ENCODE measurements at regions not wholly inside any gene's neighbourhood (a gene's known extent, or its start where the extent isn't known, plus 50 kb on each side); places are given as distances from the start of the nearest gene placed in this dataset.
A peak's percentile ranks its signal among the peaks of the same experiment; 100 is the strongest.
"Not testable (repeated sequence)": the region's sequence is repeated elsewhere in the genome, so short reads cannot be mapped to it uniquely, and the experiment has no call there.

- intact Hi-C loops (cut with DNase I) = no loop called here
Measured at GRCh38 chr1:115153966-115154557, 64.8 kb upstream of the TSPAN2 start.

GRCh38 chr1:115147928-115148327 lies 58.6 kb upstream of the TSPAN2 start:
- H3K27ac ChIP-seq; H3K4me1 ChIP-seq (replicated peaks in 1 of 2); H3K9me3 ChIP-seq (replicated peaks in 1 of 3); intact Hi-C loops (cut with DNase I); H3K36me3 ChIP-seq (replicated peaks in 1 of 2); H3K4me3 ChIP-seq; DNase-seq; H3K27me3 ChIP-seq: not testable (repeated sequence)
- 16 to 33% (median 23%) methylated on average over 5 to 20 of the region's 22 CpGs for WGBS, 4 donors

More at GRCh38 chr1:115153966-115154557, 64.8 kb upstream of the TSPAN2 start:
- no peak overlapping the region for H3K27ac ChIP-seq
- TF ChIP-seq CTCF (IDR thresholded peaks at IDR 0.05) (no peak), POLR2A (IDR thresholded peaks at IDR 0.05) (no peak)
- no peak overlapping the region for H3K4me3 ChIP-seq
- H3K27me3 ChIP-seq = no peaks in the 10 kb centered on the region
- H3K9me3 ChIP-seq (replicated peaks in 1 of 3) = no peaks in the 10 kb centered on the region
- WGBS, 4 donors = 84 to 91% (median 87%) methylated on average over 5 of the region's 5 CpGs
- peaks cover 0 to 15% of the 10 kb centered on the region in 2 donors for H3K4me1 ChIP-seq (replicated peaks in 1 of 2)
- DNase-seq = no peak
- H3K36me3 ChIP-seq (replicated peaks in 1 of 2) = no peaks in the 10 kb centered on the region

- WGBS, 4 donors = 26 to 67% (median 44%) methylated on average over 1 of the region's 1 CpG
- TF ChIP-seq CTCF (IDR thresholded peaks at IDR 0.05) = no peak
- TF ChIP-seq POLR2A (IDR thresholded peaks at IDR 0.05) = no peak
- intact Hi-C loops (cut with DNase I) = no loop called here
- no peak for DNase-seq
- no peak overlapping the region for H3K27ac ChIP-seq
- no peaks in the 10 kb centered on the region for H3K36me3 ChIP-seq (replicated peaks in 1 of 2)
- H3K27me3 ChIP-seq = no peaks in the 10 kb centered on the region
- H3K4me1 ChIP-seq (replicated peaks in 1 of 2) = no peaks in the 10 kb centered on the region
- no peak overlapping the region for H3K4me3 ChIP-seq
- no peaks in the 10 kb centered on the region for H3K9me3 ChIP-seq (replicated peaks in 1 of 3)
Measured at GRCh38 chr1:115145226-115145625, 55.9 kb upstream of the TSPAN2 start.

- TF ChIP-seq POLR2A (IDR thresholded peaks at IDR 0.05) = no peak
- TF ChIP-seq CTCF (IDR thresholded peaks at IDR 0.05) = no peak
- intact Hi-C loops (cut with DNase I) = loop anchor here in 1 of 2 donors (5.0 kb wide), 1 partner anchor 453 kb away; no protein-coding TSS in a partner anchor
- H3K27me3 ChIP-seq = no peaks in the 10 kb centered on the region
Measured at GRCh38 chr1:115144176-115144575, 54.9 kb upstream of the TSPAN2 start.

GRCh38 chr1:115142616-115143015 lies 53.3 kb upstream of the TSPAN2 start:
- intact Hi-C loops (cut with DNase I) = loop anchor here in 1 of 2 donors (5.0 kb wide), 1 partner anchor 455 kb away; no protein-coding TSS in a partner anchor
- WGBS, 4 donors = 84 to 90% (median 87%) methylated on average over 3 of the region's 3 CpGs
- TF ChIP-seq POLR2A (IDR thresholded peaks at IDR 0.05) (no peak), CTCF (IDR thresholded peaks at IDR 0.05) (no peak)
- Histone ChIP-seq H3K36me3 (replicated peaks in 1 of 2) (no peaks in the 10 kb centered on the region), H3K9me3 (replicated peaks in 1 of 3) (no peaks in the 10 kb centered on the region), H3K27me3 (no peaks in the 10 kb centered on the region), H3K27ac (no peak overlapping the region), H3K4me3 (no peak overlapping the region), H3K4me1 (replicated peaks in 1 of 2) (no peaks in the 10 kb centered on the region)
- DNase-seq = peak in 1 of 7 donors; percentile 17

More at GRCh38 chr1:115144176-115144575, 54.9 kb upstream of the TSPAN2 start:
- Histone ChIP-seq H3K36me3 (replicated peaks in 1 of 2) (no peaks in the 10 kb centered on the region), H3K9me3 (replicated peaks in 1 of 3) (no peaks in the 10 kb centered on the region), H3K4me1 (replicated peaks in 1 of 2) (no peaks in the 10 kb centered on the region), H3K27ac (no peak overlapping the region), H3K4me3 (no peak overlapping the region)
- 75 to 88% (median 81%) methylated on average over 2 of the region's 2 CpGs for whole genome bisulfite sequencing, 4 donors
- DNase-seq = no peak

Data from adrenal gland (tissue), 9 donors.